Breast epithelium (tissue), 3 donors: ENCODE measurements at regions not wholly inside any gene's neighbourhood (a gene's known extent, or its start where the extent isn't known, plus 50 kb on each side); places are given as distances from the start of the nearest gene placed in this dataset.

Experiments used
- POLR2A ChIP-seq: fragments of 450-650 bp; IDR thresholded peaks from one replicate; pipeline ENCODE4 v1.6.1; 2016; ENCODE audit warnings: antibody characterized with exemption, mild to moderate bottlenecking, moderate library complexity
- TF ChIP-seq, protein P1 (sequence below), 3 donors: fragments of 450-650 bp; IDR thresholded peaks; one replicate each; pipeline ENCODE4 v1.5.1; 2016 to 2017; ENCODE audit warnings: antibody characterized with exemption in 3 of 3, mild to moderate bottlenecking in 3 of 3, moderate library complexity in 3 of 3

- TF ChIP-seq POLR2A: no peak
- TF ChIP-seq, protein P1, sequence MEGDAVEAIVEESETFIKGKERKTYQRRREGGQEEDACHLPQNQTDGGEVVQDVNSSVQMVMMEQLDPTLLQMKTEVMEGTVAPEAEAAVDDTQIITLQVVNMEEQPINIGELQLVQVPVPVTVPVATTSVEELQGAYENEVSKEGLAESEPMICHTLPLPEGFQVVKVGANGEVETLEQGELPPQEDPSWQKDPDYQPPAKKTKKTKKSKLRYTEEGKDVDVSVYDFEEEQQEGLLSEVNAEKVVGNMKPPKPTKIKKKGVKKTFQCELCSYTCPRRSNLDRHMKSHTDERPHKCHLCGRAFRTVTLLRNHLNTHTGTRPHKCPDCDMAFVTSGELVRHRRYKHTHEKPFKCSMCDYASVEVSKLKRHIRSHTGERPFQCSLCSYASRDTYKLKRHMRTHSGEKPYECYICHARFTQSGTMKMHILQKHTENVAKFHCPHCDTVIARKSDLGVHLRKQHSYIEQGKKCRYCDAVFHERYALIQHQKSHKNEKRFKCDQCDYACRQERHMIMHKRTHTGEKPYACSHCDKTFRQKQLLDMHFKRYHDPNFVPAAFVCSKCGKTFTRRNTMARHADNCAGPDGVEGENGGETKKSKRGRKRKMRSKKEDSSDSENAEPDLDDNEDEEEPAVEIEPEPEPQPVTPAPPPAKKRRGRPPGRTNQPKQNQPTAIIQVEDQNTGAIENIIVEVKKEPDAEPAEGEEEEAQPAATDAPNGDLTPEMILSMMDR (IDR thresholded peaks at IDR 0.05): no peak
Measured at GRCh38 chr18:5693699-5694294, 150.0 kb upstream of the EPB41L3 start.
